WTC11 (cell line): ENCODE measurements at regions not wholly inside any gene's neighbourhood (a gene's known extent, or its start where the extent isn't known, plus 50 kb on each side); places are given as distances from the start of the nearest gene placed in this dataset.

ENCODE experiments used
- ATAC-seq: fragments of 200-7000 bp; cut with Tn5 transposase; 2 replicates; pipeline ENCODE4 v1.10.0; 2021; ENCODE audit warnings: mild to moderate bottlenecking, moderate library complexity
- CTCF ChIA-PET: fragments of 300-600 bp; sonication (Branson Sonifier 250); formaldehyde crosslinking; loops from one replicate; lab custom pipeline; 2021; ENCODE audit warnings: antibody characterized with exemption; lab: Charles Lee
- POLR2A ChIA-PET: fragments of 350-600 bp; sonication (Branson Sonifier 250); formaldehyde crosslinking; loops from one replicate; lab custom pipeline; 2021; ENCODE audit warnings: antibody characterized with exemption; lab: Charles Lee
- DNase-seq: peaks from one replicate; pipeline ENCODE4 v3.0.0; 2021; ENCODE audit warnings: low spot score
- H3K27ac Mint-ChIP-seq: 2 replicates; pipeline ENCODE4 v1.8.0; 2021; ENCODE audit warnings: mixed read lengths
- H3K27me3 Mint-ChIP-seq: 2 replicates; pipeline ENCODE4 v1.8.0; 2021; ENCODE audit warnings: low read depth, mild to moderate bottlenecking, moderate library complexity, mixed read lengths
- H3K36me3 Mint-ChIP-seq: 2 replicates; pipeline ENCODE4 v1.8.0; 2021; ENCODE audit warnings: mixed read lengths
- H3K4me1 Mint-ChIP-seq: 2 replicates; pipeline ENCODE4 v1.8.0; 2022; ENCODE audit warnings: mixed read lengths
- H3K4me3 Mint-ChIP-seq: 2 replicates; pipeline ENCODE4 v1.8.0; 2021; ENCODE audit warnings: mild to moderate bottlenecking, moderate library complexity, mixed read lengths
- H3K9me3 Mint-ChIP-seq: 2 replicates; pipeline ENCODE4 v1.8.0; 2021; ENCODE audit warnings: mixed read lengths
- ATF3 ChIP-seq: sonication (generic); formaldehyde crosslinking; conservative IDR thresholded peaks from 2 replicates; pipeline ENCODE4 v1.8.1; 2022; ENCODE audit warnings: mild to moderate bottlenecking, missing genetic modification reagents
- CBFB ChIP-seq: sonication (generic); formaldehyde crosslinking; IDR thresholded peaks from 2 replicates; pipeline ENCODE4 v1.8.1; 2022; ENCODE audit warnings: mild to moderate bottlenecking, low read depth, missing genetic modification reagents
- GRHL2 ChIP-seq: fragments of 250-450 bp; sonication (Bioruptor Pico); IDR thresholded peaks from 2 replicates; pipeline ENCODE4 v1.8.0; 2022; ENCODE audit warnings: mild to moderate bottlenecking, moderate library complexity; ENCODE audit not compliant: insufficient replicate concordance, severe bottlenecking
- KAT7 ChIP-seq: sonication (generic); formaldehyde crosslinking; IDR thresholded peaks from 2 replicates; pipeline ENCODE4 v1.8.1; 2023; ENCODE audit warnings: missing genetic modification reagents, mild to moderate bottlenecking, borderline replicate concordance
- SP1 ChIP-seq: sonication (generic); formaldehyde crosslinking; conservative IDR thresholded peaks from 2 replicates; pipeline ENCODE4 v1.8.1; 2022; ENCODE audit warnings: missing genetic modification reagents
- ZMAT4 ChIP-seq: fragments of 250-450 bp; sonication (Bioruptor Pico); IDR thresholded peaks from 2 replicates; pipeline ENCODE4 v1.9.0; 2021; ENCODE audit warnings: mild to moderate bottlenecking
- ZNF425 ChIP-seq: fragments of 250-450 bp; sonication (Bioruptor Pico); conservative IDR thresholded peaks from 2 replicates; pipeline ENCODE4 v1.9.0; 2021; ENCODE audit warnings: mild to moderate bottlenecking
- ZNF512 ChIP-seq: sonication (generic); formaldehyde crosslinking; IDR thresholded peaks from 2 replicates; pipeline ENCODE4 v1.8.1; 2022; ENCODE audit warnings: missing genetic modification reagents, borderline replicate concordance
- TF ChIP-seq, protein P1 (sequence below): fragments of 250-450 bp; sonication (Bioruptor Pico); IDR thresholded peaks from 2 replicates; pipeline ENCODE4 v1.9.0; 2021; ENCODE audit warnings: mild to moderate bottlenecking
- TF ChIP-seq, protein P2 (sequence below): sonication (generic); formaldehyde crosslinking; IDR thresholded peaks from 2 replicates; pipeline ENCODE4 v1.8.1; 2023; ENCODE audit warnings: mild to moderate bottlenecking, missing genetic modification reagents
- TF ChIP-seq, protein P3 (sequence below): sonication (generic); formaldehyde crosslinking; IDR thresholded peaks from 2 replicates; pipeline ENCODE4 v1.8.0; 2022; ENCODE audit warnings: mild to moderate bottlenecking, missing genetic modification reagents
- TF ChIP-seq, protein P4 (sequence below): fragments of 250-450 bp; sonication (Bioruptor Pico); IDR thresholded peaks from 2 replicates; pipeline ENCODE4 v2.1.2; 2022; ENCODE audit warnings: mild to moderate bottlenecking, moderate library complexity
- TF ChIP-seq, protein P5 (sequence below): sonication (generic); formaldehyde crosslinking; IDR thresholded peaks from 2 replicates; pipeline ENCODE4 v1.8.1; 2023; ENCODE audit warnings: mild to moderate bottlenecking, missing genetic modification reagents, moderate library complexity
- TF ChIP-seq, protein P6 (sequence below): fragments of 200-600 bp; IDR thresholded peaks from 2 replicates; pipeline ENCODE4 v1.8.0; 2022; ENCODE audit warnings: antibody characterized with exemption

- Mint-ChIP-seq H3K27ac (no peak overlapping the region), H3K4me3 (no peak overlapping the region), H3K27me3 (no peaks in the 10 kb centered on the region), H3K4me1 (peaks cover 21% of the 10 kb centered on the region), H3K36me3 (no peaks in the 10 kb centered on the region), H3K9me3 (peaks cover 5% of the 10 kb centered on the region)
- ChIA-PET CTCF (interaction anchor here (1.4 kb wide), 1 partner anchor 20 kb away, joined by 5 read pairs; no protein-coding TSS in a partner anchor), POLR2A (no interaction called here)
- ATAC-seq (no peak), DNase-seq (no peak)
- TF ChIP-seq KAT7 (CRISPR knock-in tag) (no peak), ZMAT4 (CRISPR knock-in tag) (no peak)
- TF ChIP-seq, protein P1, sequence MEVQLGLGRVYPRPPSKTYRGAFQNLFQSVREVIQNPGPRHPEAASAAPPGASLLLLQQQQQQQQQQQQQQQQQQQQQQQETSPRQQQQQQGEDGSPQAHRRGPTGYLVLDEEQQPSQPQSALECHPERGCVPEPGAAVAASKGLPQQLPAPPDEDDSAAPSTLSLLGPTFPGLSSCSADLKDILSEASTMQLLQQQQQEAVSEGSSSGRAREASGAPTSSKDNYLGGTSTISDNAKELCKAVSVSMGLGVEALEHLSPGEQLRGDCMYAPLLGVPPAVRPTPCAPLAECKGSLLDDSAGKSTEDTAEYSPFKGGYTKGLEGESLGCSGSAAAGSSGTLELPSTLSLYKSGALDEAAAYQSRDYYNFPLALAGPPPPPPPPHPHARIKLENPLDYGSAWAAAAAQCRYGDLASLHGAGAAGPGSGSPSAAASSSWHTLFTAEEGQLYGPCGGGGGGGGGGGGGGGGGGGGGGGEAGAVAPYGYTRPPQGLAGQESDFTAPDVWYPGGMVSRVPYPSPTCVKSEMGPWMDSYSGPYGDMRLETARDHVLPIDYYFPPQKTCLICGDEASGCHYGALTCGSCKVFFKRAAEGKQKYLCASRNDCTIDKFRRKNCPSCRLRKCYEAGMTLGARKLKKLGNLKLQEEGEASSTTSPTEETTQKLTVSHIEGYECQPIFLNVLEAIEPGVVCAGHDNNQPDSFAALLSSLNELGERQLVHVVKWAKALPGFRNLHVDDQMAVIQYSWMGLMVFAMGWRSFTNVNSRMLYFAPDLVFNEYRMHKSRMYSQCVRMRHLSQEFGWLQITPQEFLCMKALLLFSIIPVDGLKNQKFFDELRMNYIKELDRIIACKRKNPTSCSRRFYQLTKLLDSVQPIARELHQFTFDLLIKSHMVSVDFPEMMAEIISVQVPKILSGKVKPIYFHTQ: no peak
Measured at GRCh38 chr2:83536556-83536955, 922.5 kb downstream of the SUCLG1 start.

GRCh38 chr2:83534416-83534815 lies 924.7 kb downstream of the SUCLG1 start:
- H3K27ac Mint-ChIP-seq: no peak overlapping the region

More at GRCh38 chr2:83534416-83534815, 924.7 kb downstream of the SUCLG1 start:
- ChIA-PET POLR2A (no interaction called here), CTCF (interaction anchor here (1.9 kb wide), 1 partner anchor 17 kb away, joined by 6 read pairs; no protein-coding TSS in a partner anchor)
- Mint-ChIP-seq H3K36me3 (no peaks in the 10 kb centered on the region), H3K9me3 (peaks cover 17% of the 10 kb centered on the region), H3K4me3 (no peak overlapping the region), H3K27me3 (no peaks in the 10 kb centered on the region), H3K4me1 (peaks cover 25% of the 10 kb centered on the region)
- ATAC-seq: no peak
- no peak for DNase-seq
- TF ChIP-seq, protein P2, sequence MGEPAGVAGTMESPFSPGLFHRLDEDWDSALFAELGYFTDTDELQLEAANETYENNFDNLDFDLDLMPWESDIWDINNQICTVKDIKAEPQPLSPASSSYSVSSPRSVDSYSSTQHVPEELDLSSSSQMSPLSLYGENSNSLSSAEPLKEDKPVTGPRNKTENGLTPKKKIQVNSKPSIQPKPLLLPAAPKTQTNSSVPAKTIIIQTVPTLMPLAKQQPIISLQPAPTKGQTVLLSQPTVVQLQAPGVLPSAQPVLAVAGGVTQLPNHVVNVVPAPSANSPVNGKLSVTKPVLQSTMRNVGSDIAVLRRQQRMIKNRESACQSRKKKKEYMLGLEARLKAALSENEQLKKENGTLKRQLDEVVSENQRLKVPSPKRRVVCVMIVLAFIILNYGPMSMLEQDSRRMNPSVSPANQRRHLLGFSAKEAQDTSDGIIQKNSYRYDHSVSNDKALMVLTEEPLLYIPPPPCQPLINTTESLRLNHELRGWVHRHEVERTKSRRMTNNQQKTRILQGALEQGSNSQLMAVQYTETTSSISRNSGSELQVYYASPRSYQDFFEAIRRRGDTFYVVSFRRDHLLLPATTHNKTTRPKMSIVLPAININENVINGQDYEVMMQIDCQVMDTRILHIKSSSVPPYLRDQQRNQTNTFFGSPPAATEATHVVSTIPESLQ (CRISPR knock-in tag): no peak
- TF ChIP-seq SP1 (no peak), ZMAT4 (CRISPR knock-in tag) (no peak), ZNF512 (CRISPR knock-in tag) (no peak), ATF3 (CRISPR knock-in tag) (no peak), CBFB (CRISPR knock-in tag) (no peak), GRHL2 (no peak), ZNF425 (no peak)
- TF ChIP-seq, protein P3, sequence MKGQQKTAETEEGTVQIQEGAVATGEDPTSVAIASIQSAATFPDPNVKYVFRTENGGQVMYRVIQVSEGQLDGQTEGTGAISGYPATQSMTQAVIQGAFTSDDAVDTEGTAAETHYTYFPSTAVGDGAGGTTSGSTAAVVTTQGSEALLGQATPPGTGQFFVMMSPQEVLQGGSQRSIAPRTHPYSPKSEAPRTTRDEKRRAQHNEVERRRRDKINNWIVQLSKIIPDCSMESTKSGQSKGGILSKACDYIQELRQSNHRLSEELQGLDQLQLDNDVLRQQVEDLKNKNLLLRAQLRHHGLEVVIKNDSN: no peak
- TF ChIP-seq, protein P4, sequence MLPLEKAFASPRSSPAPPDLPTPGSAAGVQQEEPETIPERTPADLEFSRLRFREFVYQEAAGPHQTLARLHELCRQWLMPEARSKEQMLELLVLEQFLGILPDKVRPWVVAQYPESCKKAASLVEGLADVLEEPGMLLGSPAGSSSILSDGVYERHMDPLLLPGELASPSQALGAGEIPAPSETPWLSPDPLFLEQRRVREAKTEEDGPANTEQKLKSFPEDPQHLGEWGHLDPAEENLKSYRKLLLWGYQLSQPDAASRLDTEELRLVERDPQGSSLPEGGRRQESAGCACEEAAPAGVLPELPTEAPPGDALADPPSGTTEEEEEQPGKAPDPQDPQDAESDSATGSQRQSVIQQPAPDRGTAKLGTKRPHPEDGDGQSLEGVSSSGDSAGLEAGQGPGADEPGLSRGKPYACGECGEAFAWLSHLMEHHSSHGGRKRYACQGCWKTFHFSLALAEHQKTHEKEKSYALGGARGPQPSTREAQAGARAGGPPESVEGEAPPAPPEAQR (CRISPR knock-in tag): no peak
- TF ChIP-seq, protein P5, sequence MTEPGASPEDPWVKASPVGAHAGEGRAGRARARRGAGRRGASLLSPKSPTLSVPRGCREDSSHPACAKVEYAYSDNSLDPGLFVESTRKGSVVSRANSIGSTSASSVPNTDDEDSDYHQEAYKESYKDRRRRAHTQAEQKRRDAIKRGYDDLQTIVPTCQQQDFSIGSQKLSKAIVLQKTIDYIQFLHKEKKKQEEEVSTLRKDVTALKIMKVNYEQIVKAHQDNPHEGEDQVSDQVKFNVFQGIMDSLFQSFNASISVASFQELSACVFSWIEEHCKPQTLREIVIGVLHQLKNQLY (CRISPR knock-in tag): no peak
- TF ChIP-seq, protein P6, sequence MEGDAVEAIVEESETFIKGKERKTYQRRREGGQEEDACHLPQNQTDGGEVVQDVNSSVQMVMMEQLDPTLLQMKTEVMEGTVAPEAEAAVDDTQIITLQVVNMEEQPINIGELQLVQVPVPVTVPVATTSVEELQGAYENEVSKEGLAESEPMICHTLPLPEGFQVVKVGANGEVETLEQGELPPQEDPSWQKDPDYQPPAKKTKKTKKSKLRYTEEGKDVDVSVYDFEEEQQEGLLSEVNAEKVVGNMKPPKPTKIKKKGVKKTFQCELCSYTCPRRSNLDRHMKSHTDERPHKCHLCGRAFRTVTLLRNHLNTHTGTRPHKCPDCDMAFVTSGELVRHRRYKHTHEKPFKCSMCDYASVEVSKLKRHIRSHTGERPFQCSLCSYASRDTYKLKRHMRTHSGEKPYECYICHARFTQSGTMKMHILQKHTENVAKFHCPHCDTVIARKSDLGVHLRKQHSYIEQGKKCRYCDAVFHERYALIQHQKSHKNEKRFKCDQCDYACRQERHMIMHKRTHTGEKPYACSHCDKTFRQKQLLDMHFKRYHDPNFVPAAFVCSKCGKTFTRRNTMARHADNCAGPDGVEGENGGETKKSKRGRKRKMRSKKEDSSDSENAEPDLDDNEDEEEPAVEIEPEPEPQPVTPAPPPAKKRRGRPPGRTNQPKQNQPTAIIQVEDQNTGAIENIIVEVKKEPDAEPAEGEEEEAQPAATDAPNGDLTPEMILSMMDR: no peak
